Urinary bladder (tissue), 3 donors: ENCODE measurements at regions not wholly inside any gene's neighbourhood (a gene's known extent, or its start where the extent isn't known, plus 50 kb on each side); places are given as distances from the start of the nearest gene placed in this dataset.

Experiments
- DNase-seq: peaks from one replicate; pipeline ENCODE4 v3.0.0-alpha.2; 2015; ENCODE audit errors: extremely low spot score
- H3K27ac ChIP-seq: one replicate; pipeline ENCODE4 v1.5.1; 2013; ENCODE audit warnings: low read depth, mild to moderate bottlenecking, moderate library complexity
- H3K36me3 ChIP-seq: one replicate; pipeline ENCODE4 v1.6.1; 2013; ENCODE audit warnings: mild to moderate bottlenecking, moderate library complexity; ENCODE audit not compliant: insufficient read depth
- H3K4me1 ChIP-seq: one replicate; pipeline ENCODE4 v1.6.1; 2013; ENCODE audit warnings: mild to moderate bottlenecking, moderate library complexity; ENCODE audit not compliant: insufficient read depth
- H3K4me3 ChIP-seq: one replicate; pipeline ENCODE4 v1.5.1; 2013; ENCODE audit warnings: low read depth, low read length
- WGBS: extraction: QIAGEN DNeasy Blood & Tissue Kit; methylation state at CpG from one replicate; pipeline ENCODE4 v1.1.7; 2013; 5-methylcytosine and 5-hydroxymethylcytosine counted together
- donor health status: healthy with polysubstance abuse.
- donor health status: healthy.

DNA sequence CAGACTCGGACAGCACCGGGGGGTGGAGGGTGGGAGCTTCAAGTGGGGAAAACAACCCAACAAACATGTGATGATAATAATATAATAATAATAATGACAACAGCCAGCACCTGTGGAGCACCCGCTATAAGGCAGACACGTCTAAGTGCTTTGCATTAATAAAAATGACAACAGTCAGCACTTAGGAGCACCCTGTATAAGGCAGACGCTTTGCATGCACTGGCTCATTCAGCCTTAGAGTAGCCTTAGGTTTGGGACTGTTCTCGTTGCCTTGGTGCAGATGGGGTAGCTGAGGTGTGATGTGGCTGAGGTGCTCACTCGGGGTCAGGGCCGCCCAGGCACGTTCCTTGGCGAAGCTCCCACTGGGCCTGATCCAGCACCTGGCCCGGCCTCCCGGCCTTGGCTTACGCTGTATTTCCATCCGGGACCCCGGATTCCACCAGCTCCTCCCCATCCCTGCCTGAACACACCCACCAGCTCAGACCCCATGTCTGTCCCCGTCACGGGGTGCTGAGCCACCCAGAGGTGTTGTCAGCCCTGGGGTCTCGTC lies 144.0 kb upstream of the CIBAR2 start:
- WGBS: 89% methylated on average over 18 of the region's 18 CpGs
- no peak for DNase-seq
- Histone ChIP-seq H3K36me3 (no peaks in the 10 kb centered on the region), H3K27ac (no peak overlapping the region), H3K4me1 (no peaks in the 10 kb centered on the region), H3K4me3 (no peak overlapping the region)

DNA sequence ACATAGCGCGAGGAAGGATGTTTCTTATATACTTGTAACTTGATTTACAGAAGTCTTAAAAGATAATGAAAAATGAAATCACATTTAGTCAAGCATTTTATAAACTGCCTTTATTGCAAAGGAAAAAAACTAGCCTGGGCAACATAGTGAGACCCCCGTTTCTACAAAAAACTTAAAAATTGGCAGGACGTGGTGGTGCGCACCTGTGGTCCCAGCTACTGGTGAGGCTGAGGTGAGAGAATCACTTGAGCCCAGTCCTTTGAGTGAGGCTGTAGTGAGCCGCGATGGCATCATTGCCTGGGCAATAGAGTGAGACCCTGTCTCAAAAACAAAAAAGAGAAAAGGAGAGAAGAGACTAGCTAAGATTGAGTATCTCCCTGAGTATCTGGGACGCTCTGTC lies 145.2 kb upstream of the CIBAR2 start:
- no peak overlapping the region for H3K4me3 ChIP-seq
- H3K4me1 ChIP-seq: no peaks in the 10 kb centered on the region
- DNase-seq: no peak
- H3K27ac ChIP-seq: no peak overlapping the region
- WGBS: 90% methylated on average over 8 of the region's 8 CpGs
- H3K36me3 ChIP-seq: no peaks in the 10 kb centered on the region

DNA sequence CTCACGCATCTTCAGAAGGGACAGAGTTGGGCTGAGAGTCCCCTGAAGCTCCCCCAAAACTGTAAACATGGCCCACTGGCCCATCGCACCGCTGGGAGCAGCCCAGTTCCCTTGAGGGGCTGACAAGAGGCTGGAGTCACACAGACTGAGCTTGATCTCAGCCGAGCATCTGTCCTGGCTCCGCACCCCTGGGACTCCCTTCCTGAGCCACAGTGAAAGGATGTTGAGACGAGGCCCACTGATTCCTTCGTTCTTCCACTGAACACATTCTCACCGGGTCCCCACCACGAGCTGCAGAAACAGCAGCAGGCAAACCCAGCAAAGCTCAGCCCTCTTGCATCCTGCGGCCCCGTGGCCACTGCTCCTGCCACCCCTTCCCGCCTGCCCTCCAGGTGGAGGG lies 145.9 kb upstream of the CIBAR2 start:
- WGBS: 80% methylated on average over 12 of the region's 12 CpGs
- DNase-seq: no peak
- no peaks in the 10 kb centered on the region for H3K4me1 ChIP-seq

DNA sequence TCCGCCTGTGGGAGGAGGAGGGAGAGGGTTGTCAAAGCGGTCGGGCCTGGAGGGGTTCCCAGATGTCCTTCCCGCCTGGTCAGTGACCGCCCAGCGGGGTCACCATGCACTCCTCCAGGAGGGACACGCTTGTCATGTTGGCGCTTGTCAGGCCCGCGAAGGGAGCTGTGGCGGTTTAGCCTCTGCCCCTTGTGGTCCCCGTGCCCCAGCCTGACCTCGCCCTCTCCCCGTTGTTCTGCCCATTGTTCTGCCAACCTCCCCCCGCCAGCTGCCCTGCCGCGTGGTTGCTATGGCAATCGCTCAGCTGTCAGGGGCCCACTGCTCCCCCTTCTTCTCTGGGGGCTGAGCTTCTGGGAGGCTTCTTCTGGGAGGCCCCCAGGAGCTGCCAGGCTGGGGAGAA lies 146.4 kb upstream of the CIBAR2 start:
- 63% methylated on average over 18 of the region's 18 CpGs for WGBS
- Histone ChIP-seq H3K4me1 (no peaks in the 10 kb centered on the region), H3K27ac (no peak overlapping the region), H3K4me3 (no peak overlapping the region), H3K36me3 (no peaks in the 10 kb centered on the region)
- DNase-seq: no peak

More for the DNA sequence above, 145.9 kb upstream of the CIBAR2 start:
- Histone ChIP-seq H3K4me3 (no peak overlapping the region), H3K27ac (no peak overlapping the region), H3K36me3 (no peaks in the 10 kb centered on the region)

DNA sequence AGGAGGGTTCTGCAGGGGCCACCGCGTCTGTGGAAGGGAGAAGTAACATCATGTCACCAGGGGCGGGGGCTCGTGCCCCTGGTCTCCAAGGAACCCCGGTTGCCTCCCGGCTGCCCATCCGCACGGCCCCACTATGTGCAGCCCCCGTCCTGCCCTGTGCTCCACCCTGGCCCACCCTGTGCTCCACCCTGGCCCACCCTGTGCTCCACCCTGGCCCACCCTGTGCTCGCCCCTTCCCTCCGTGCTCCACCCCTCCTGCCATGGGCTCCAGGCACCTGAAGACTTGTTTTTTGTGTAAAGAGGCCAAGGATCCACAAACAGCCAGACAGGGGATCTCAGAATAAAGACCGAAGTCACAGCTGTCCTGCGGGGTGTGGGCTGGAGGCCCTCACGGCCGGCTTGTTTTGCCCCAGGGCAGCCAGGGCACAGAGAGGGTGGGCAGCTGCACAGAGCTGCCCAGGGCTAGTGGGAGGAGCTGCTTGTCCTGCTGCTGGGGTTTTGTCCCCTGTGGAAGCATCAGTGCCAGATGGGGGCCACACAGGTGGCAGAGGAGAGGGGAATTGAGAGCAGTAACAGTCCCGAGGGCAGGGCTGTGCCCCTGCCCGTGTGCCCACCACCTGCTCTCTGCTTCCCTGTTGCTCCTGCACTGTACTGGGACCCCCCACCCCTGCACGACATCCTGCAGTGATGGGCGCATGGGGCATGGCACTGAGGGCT lies 147.0 kb upstream of the CIBAR2 start:
- Histone ChIP-seq H3K36me3 (no peaks in the 10 kb centered on the region), H3K4me1 (no peaks in the 10 kb centered on the region), H3K27ac (no peak overlapping the region), H3K4me3 (no peak overlapping the region)
- DNase-seq: no peak
- WGBS: 86% methylated on average over 19 of the region's 19 CpGs

DNA sequence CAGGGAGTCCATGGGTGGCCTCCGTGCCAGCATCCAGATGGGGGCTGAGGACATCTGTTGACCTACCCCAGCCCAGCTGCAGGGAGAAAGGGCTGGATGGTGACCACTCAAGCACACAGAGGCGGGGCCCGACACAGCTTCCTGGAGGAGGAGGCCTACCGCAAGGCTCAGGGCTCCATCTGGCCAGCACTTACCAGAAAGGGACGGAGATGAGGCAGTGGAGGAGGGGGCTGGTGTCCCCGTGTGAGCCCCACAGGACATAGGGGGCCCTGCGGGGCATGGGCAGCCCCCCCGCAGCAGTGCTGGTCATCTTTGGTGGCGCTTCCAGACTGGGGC lies 147.5 kb upstream of the CIBAR2 start:
- no peaks in the 10 kb centered on the region for H3K36me3 ChIP-seq
- DNase-seq: no peak
- 88% methylated on average over 9 of the region's 9 CpGs for WGBS

DNA sequence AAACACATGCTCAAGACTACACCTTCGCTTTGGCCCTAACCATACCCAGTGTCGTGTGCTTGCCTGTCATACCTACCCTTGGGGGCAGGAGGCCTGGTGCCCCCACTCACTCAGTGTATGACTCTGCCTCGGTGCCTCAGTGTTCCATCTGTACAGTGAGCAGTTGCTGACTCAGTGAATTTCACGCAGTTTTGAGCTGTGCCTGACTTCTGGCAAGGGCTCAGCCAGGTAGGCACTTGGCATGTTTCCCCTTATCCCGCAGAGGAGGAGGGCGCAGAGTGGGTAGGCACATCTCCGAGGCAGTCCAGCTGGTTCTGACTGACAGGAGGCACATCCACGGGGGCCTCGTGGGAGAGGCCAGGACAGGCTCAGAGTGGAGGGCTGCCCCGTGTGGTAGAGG lies 148.9 kb upstream of the CIBAR2 start:
- H3K27ac ChIP-seq: no peak overlapping the region
- no peaks in the 10 kb centered on the region for H3K4me1 ChIP-seq
- no peak overlapping the region for H3K4me3 ChIP-seq
- 91% methylated on average over 10 of the region's 10 CpGs for WGBS
- no peaks in the 10 kb centered on the region for H3K36me3 ChIP-seq
- DNase-seq: no peak

More for the DNA sequence above, 147.5 kb upstream of the CIBAR2 start:
- no peak overlapping the region for H3K4me3 ChIP-seq
- no peaks in the 10 kb centered on the region for H3K4me1 ChIP-seq
- no peak overlapping the region for H3K27ac ChIP-seq

DNA sequence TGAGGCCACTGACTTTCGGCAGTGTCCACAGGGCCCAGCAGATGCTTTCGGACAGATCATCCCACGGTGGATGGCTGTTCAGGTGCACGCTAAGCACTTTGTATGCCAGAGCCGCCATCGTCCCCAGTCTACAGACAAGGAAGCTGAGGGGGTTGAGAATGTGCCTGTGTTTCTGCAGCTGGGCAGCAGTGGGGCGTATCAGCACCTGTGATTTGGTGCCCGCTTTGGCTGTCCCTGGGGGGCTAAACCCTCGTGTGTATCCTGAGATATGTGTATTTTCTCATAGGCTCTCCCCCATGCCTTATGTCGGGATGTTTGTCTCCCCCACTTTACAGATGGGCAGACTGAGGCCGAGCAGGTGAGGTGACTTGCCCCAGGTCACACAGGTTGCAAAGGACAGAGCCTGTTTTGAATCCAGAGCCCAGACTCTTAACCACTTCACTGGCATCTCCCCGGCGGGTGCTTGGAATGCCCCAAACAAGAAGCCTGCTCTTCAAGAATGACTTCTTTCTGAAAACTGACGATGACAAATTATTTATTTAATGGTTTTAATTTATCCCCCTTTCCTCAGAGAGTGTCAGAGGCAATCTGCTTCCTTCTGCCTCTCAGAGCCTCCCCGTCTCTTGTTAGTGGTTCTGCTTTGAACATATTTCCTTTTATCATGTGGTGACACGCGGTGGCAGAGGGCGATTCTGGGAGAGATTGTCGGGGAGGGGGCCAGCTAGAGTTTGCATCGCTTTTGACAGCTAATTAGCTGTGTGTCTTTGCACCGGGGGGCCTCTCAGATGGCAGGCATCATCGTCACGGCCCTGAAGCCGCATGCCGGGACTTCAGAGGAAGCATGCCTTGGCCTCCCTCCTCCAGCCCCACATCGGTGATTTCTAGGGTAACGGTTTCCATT lies 149.6 kb upstream of the CIBAR2 start:
- DNase-seq: no peak
- no peak overlapping the region for H3K27ac ChIP-seq
- no peaks in the 10 kb centered on the region for H3K4me1 ChIP-seq
- WGBS: 84% methylated on average over 27 of the region's 27 CpGs
- no peaks in the 10 kb centered on the region for H3K36me3 ChIP-seq
- no peak overlapping the region for H3K4me3 ChIP-seq

DNA sequence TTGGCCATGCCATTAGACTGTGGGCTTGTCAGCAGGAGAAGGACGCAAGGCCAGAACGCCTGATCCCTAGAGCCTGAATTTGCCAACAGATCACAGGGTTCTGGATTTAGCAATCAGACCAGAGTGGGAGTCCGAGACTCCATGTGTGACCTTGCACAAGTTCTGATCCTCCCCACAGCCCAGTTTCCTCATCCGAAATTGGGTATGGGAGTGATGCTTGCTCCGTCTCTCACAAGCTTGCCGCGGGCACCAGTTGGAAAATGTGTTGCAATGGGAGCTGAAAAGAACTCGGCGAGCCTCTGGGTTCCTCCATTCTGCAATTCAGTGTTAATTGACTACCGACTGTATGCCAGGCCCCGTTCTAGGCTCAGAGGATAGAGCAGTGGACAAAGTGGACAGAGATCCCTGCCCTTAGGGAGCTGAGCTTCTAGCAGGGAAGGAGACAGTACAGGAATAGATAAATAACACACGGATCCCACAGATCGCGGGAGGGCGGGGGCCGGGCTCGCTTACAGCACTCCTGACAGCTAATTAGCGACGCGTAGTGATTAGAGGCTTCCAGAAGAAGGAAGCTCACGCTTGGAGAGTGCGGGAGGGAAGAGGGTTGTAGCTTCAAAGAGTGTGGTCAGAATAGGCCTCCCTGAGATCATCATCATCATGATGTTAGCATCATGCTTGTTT lies 150.4 kb upstream of the CIBAR2 start:
- H3K27ac ChIP-seq: no peak overlapping the region
- DNase-seq: no peak
- H3K36me3 ChIP-seq: no peaks in the 10 kb centered on the region
- WGBS: 92% methylated on average over 22 of the region's 22 CpGs
- H3K4me3 ChIP-seq: no peak overlapping the region
- no peaks in the 10 kb centered on the region for H3K4me1 ChIP-seq

DNA sequence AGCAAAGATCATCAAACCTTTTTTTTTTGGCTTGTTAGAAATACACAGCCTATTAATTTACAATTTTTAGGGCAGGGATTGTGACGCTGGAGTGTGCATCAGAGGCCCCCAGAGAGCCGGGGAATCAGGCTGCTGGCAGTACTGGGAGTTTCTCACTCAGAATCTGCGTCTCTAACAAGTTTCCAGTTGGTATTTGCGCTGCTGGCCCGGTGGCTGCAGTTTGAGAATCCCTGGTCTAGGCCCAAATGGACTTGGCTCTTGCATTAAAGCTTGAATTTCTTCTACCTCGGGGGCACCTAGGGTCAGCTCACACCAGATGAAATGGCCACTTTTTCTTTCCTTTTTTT lies 150.9 kb upstream of the CIBAR2 start:
- 90% methylated on average over 6 of the region's 6 CpGs for WGBS
- H3K27ac ChIP-seq: no peak overlapping the region
- no peaks in the 10 kb centered on the region for H3K36me3 ChIP-seq
- H3K4me3 ChIP-seq: no peak overlapping the region
- DNase-seq: no peak
- H3K4me1 ChIP-seq: no peaks in the 10 kb centered on the region

DNA sequence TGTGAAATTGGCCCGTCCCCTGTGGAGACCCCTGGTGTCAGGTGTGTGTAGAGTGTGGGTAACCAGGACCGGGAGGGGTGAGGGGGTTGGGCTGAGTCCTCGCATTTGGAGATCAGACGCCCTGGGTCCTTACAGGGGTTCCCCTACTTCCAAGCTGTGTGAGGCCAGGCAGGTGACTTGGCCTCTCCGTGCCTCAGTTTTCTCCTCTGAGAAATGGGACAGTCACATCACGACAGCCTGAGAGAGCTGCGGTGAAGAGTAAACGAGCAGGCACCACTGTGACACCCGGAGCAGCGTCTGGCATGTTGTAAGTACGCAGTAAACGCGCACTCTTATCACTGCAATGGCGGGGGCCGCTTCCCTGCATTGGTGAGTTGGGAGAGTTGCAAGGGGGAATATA lies 152.5 kb upstream of the CIBAR2 start:
- DNase-seq: no peak
- no peak overlapping the region for H3K27ac ChIP-seq
- 89% methylated on average over 15 of the region's 15 CpGs for WGBS
- no peaks in the 10 kb centered on the region for H3K4me1 ChIP-seq
- no peak overlapping the region for H3K4me3 ChIP-seq
- no peaks in the 10 kb centered on the region for H3K36me3 ChIP-seq

DNA sequence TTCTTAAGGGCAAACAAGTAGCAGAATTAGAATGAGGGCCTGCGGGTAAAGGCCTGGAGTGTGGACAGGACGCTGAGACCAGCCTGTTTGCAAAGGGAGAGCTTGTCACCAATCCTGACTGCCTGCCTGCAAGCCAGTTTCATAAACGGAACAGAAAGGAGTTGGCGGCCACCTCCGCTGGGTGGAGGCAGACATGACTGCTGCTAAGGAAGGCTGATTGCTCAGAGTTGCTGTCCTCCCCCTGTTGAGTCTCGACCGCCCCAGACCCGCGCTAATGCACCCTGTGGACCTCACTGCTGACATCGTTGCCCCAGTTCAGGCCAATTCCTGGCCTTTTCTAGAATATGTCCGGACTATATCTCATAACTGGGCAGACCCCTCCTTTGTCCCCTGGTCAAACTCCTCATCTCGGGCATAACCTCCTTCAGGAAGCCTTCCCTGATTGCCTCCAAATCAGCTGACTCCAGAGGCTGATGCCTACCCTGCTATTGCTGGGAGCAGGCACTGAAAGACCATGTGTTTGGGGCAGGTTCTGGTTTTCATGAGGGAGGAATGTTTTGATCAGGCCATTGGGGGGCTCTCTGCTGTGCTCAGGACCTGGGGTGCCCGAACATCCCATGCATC lies 153.0 kb upstream of the CIBAR2 start:
- Histone ChIP-seq H3K4me3 (no peak overlapping the region), H3K4me1 (no peaks in the 10 kb centered on the region), H3K36me3 (no peaks in the 10 kb centered on the region), H3K27ac (no peak overlapping the region)
- no peak for DNase-seq
- WGBS: 92% methylated on average over 13 of the region's 13 CpGs

DNA sequence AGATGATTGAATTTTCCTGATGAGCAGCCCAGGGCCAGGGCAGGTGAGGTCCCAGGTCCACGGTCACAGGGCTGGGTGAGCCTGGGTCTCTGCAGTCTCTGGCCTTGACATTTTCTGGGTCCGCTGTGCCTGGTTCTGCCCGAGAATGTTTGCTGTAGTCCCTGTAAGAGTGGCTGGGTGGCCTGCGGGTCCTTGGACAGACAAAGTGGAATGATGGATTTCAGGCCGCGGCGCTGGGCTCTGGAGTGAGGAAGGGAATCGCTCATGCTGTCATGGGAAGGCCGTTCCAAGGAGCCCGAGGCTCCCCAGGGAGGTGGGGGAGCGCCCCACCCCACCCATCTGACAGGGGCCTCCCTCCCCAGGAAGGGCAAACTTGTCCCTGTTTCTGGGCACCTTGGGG lies 153.5 kb upstream of the CIBAR2 start:
- 94% methylated on average over 11 of the region's 11 CpGs for WGBS
- H3K27ac ChIP-seq: no peak overlapping the region
- DNase-seq: no peak
- no peak overlapping the region for H3K4me3 ChIP-seq
- no peaks in the 10 kb centered on the region for H3K4me1 ChIP-seq
- H3K36me3 ChIP-seq: no peaks in the 10 kb centered on the region
